HG03342 (cell line): ENCODE measurements at regions not wholly inside any gene's neighbourhood (a gene's known extent, or its start where the extent isn't known, plus 50 kb on each side); places are given as distances from the start of the nearest gene placed in this dataset.

Experiments
- ATAC-seq: cut with Tn5 transposase; IDR thresholded peaks from one replicate; pipeline ENCODE4 v1.9.1; 2021; ENCODE audit warnings: mild to moderate bottlenecking, moderate library complexity; ENCODE audit not compliant: unreplicated experiment

DNA sequence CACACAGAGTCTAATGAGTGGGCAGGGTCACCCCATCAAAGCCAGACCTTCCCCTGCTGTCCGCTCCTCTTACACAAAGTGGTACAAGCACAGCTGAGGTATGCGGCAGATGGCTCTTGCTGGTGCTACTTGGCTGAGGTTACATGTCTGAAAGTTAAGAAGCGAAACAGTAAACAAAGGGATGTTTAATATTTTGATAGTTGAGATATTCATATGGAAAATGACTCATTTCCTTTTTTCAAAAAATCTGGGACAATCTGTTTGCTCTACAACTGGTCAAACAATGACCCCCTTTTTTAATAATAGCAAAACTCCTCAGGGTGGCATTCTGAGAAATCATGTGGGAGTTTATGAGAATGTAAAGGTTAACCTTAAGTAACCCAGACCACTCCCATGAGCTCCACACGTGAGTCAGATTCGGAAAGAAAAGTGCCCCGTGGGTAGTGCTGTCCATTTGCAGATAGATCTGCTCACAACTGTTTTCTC, 245.3 kb downstream of the TBXT start:
- ATAC-seq = no peak

GRCh38 chr6:165920896-165921671, 246.6 kb downstream of the TBXT start:
- no peak for ATAC-seq

- no peak for ATAC-seq
These were observed 250.1 kb downstream of the TBXT start for GRCh38 chr6:165917576-165917975.

DNA sequence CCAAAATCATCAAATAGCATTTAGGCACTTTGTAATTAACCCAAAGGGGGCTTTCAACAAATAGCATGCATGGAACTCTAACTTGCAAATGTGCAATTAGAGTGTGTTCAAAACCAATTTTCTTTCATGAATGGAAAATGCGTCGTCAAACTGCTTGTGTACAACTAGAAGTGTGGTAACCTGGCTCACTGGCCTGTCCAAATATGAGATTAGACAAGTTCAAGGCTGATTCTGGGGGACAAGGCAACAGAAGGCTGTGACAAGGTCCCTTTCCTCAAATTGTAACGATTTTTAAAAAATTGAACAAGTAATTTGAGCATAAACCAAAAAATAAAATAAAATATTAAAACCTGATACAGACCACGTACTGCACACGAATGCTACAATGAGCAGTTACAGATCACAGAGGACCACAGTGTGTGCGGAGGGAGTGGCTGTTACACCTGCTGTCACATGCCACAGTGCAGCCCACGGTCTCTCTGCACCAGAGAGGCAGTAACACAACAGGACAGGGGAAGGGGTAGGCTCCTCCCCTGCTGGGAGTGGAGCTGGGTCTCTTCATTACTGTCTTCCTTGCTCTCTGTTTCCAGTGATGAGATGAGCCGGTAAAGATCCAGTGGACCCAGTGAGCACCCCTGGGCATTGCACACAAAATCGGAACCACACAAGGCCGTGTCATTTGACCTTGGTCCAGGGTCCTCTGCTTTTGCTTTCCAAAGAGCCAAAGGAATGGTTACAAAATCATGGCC, 252.2 kb upstream of the PDE10A start:
- ATAC-seq = no peak

DNA sequence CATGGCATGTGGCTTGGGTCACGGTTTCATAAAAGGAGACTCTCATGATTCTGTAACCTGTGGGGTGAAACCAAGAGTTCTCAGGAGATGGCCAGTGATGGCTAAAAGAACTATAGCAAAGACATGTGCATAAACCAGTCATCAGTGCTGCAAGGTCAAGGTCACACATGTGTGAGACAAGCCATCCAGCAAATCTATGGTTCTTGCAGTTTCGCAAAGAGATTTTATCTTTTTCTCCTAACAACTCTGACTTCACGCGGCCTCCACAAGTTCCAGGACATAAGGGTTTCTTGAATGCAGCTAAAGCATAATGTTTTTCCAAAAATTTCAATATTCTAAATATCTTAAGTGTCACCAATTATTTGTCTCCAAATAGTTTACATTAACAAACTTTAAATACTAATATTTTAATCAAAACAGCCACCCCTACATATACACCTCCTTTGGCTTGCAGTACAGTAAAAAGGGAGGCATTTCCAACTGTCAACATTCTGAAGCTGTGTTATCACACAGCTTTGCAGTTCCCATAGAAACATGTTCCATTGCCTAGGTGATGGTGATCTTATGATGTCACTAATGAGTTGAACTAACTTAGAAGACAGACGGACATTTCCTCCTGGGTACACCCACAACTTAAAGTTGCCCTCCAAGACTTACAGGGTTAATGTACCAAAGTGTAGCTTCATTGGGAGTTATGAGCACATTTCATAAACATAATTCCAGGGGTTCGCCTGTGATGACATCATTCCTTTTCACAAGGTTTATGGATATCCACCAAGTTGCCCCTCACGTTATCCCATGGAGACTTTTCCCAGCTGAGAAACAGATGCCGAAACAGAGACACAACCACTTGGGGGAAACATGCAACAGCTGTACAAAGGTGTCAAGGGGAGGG, 250.9 kb upstream of the PDE10A start:
- ATAC-seq = no peak

DNA sequence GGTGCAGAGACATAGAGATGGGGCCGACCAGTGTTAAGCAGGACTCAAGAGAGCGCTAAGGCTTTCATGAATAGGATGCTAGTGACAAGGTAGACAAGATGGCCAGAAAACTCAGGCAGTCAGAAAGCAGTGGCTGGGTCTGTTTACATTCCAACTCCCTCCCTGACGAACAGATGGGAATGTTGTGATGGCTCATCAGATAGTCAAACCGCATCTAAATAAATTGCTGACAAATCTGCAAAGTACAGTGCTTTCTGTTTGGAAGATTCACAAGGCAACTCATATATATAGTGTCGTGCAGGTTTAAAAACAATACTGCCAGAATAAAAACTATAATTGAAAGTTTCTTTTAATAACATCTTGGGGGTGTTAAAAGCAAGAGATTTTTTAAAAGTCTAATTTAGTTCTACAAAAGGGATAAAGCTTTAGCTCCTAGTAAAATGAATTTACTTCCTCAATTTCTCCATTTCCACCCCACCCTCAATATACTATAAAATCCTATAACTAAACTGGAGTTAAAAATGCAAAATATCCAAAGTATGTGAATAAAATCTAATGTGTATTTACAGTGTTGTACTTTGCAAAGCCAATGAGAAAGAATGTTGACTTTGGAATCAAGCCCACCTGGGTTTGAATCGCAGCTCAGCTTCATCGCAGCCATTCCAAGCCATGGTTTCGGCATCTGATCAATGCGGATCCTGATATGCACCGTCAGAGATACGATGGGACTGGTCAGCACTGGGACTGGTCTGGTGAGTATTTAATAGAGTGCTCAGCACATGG, 247.3 kb upstream of the PDE10A start:
- ATAC-seq = no peak

DNA sequence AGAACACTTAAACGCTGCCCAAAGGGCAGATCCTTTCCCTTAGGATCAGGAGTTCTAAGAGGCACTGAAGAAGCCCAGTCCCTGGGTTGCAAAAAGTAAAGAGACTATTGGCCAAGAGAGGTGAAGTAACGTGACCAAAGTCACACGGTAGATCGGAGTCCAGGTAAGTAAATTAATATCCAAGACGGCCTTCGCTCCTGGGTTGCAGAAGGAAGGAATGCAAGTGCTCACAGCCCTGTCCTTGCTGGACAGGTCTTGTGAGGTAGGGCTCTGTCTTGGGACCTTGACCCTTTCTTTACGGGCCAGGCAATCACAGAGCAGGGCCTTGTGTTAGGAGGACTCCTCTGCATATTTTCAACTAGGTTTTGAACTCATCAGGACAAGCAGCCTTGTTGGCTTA, 243.7 kb upstream of the PDE10A start:
- ATAC-seq = no peak

DNA sequence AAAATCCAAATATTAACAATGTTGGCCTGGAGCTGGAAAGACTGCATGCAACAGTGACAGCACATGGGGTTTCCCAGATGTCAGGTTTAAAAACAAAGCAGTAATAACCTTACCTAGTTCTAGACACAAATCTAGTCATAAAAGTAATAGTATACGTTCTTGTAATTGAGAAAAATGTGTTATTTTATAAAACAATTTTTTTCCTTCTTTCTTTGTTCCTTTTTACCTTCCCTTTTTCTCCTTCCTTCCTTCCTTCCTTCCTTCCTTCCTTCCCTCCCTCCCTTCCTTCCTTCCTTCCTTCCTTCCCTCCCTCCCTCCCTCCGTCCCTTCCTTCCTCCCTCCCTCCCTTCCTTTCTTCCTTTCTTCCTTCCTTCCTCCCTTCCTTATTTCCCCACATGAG, 242.7 kb upstream of the PDE10A start:
- ATAC-seq = no peak

GRCh38 chr6:165900970-165901369, 237.9 kb upstream of the PDE10A start:
- ATAC-seq = no peak

GRCh38 chr6:165899611-165900010, 236.6 kb upstream of the PDE10A start:
- ATAC-seq = no peak

DNA sequence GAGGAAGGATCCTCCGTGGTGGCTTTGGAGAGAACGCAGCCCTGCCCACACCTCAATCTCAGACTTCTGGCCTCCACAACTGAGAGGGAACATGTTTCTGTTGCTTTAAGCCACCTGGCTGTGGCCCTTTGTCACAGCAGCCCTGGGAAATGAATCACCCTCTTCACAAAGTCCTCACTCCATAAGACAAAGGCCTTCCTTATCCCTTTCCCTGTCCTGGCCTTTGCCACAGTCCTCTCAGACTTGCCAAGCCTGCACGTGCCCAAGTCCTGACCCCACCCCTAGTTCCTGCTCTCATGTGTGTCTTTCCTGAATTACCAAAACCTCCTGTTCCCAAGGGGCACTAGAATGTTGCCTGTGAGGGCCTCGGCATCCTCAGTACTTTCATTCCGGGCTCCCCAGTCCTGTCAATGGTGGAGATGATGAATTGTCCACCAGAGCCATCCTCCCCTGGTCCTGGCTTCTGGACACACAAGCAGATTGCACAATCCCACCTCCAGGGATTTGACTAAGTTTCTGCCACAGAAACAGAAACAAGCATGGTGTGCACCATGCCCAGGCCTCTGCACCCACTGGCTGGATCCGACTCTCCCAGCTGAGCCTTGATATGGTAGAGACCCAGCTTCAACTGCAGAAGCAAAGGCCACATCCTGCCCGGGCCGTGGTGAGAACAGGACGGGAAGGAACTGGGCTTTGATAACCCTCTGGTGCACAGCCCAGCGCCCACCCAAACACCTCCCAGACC, 232.6 kb upstream of the PDE10A start:
- ATAC-seq = no peak

DNA sequence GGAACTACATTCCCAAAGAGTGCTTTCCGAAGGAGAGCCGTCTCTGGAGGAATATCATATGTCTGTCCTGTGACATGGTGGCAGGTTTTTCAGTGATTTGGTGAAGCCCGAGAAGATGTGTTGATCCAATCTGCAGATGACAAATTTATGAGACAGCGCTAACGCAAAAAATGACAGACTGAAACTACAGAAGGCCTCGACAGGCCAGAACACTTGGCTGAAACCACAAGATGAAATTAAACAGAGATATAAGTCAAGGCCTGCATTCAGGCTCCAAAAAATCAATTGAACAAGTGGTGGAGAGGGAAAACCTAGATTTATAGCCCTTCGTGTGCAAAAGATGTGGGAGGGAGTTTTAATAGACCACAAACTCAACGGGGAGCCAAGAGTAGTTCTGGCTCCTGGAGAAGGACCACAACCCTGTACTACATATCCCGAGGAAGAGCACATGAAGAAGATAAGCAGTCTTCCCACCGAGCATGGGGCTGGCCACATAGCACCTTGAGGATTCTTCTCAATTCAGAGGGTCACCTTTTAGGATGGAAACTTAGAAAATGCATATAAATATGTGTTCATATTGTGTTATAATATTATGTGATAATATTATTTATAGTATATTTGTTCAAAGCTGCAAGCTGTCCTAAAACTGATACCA, 231.3 kb upstream of the PDE10A start:
- ATAC-seq = no peak

GRCh38 chr6:165893431-165893830, 230.4 kb upstream of the PDE10A start:
- no peak for ATAC-seq

- ATAC-seq = no peak
These were observed 228.3 kb upstream of the PDE10A start for GRCh38 chr6:165891320-165891719.

DNA sequence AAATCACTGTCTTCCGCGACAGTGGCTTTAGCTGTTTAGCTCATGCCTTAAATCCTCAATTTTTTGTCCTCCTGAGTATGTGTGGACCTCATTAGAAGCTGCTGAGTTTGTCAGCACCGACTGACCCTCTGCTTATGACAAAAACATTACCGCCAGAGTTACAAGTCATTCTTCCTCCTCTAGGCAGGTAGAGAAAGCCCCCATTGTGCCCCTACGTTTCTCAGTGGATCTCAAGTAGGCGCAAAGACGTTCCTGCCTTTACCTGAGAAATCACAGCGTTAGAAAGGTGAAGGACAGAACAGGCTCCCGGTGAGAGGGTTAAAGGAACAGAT, 227.3 kb upstream of the PDE10A start:
- no peak for ATAC-seq

DNA sequence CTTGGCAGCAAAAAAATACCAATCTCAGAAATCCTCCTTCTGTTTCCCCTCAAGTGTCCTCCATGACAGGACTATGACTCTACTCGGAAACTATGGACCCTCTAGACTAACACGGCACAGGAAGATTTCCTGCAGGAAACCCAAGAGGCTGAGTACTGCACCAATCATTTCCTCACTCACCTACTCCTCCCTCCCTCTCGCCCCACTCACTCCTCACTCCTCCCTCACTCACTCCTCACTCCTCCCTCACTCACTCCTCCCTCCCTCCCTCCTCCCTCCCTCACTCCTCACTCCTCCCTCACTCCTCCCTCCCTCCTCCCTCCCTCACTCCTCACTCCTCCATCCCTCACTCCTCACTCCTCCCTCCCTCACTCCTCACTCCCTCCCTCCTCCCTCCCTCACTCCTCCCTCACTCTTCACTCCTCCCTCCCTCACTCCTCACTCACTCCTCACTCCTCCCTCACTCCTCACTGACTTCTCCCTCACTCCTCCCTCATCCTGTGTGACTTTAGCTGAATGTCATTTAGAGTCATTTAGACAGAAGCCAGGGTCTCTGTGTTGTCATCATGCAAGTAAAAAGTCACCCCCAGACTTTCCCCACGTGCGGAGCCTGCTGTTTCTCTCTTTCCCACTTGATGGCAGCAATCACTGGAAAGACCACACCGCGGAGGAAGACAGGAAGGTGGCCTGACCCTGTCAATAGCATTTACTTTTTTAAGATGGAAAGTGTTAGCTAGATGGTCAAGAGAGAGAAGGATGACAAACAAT, 226.8 kb upstream of the PDE10A start:
- no peak for ATAC-seq

GRCh38 chr6:165886169-165886568, 223.1 kb upstream of the PDE10A start:
- ATAC-seq = no peak
